ENCODE measurements at regions not wholly inside any gene's neighbourhood (a gene's known extent, or its start where the extent isn't known, plus 50 kb on each side); places are given as distances from the start of the nearest gene placed in this dataset.

- TF ChIP-seq CTCF (conservative IDR thresholded peaks at IDR 0.05; ENCODE audit: low read depth, low read length) (no peak), EZH2 (IDR thresholded peaks at IDR 0.05; ENCODE audit: borderline replicate concordance, low read depth, low read length, poor library complexity, severe bottlenecking) (no peak)
Observed at GRCh38 chr17:13398091-13398490, 203.6 kb downstream of the HS3ST3A1 start.

All from A673 (cell line).